ENCODE measurements at regions not wholly inside any gene's neighbourhood (a gene's known extent, or its start where the extent isn't known, plus 50 kb on each side); places are given as distances from the start of the nearest gene placed in this dataset.

GRCh38 chr1:112061056-112061455 lies 71.6 kb upstream of the KCND3 start (continued):
- no peak for TF ChIP-seq ZNF280D (tag by site-specific recombination; IDR thresholded peaks at IDR 0.05)
- TF ChIP-seq ZBTB49 (tag by site-specific recombination; IDR thresholded peaks at IDR 0.05; ENCODE audit: low read depth), result no peak
- TF ChIP-seq ZBTB20 (tag by site-specific recombination; IDR thresholded peaks at IDR 0.05), result no peak

GRCh38 chr1:112061901-112062320 lies 72.4 kb upstream of the KCND3 start:
- TF ChIP-seq ZBTB6 (tag by site-specific recombination; IDR thresholded peaks at IDR 0.05) (no peak), ZNF692 (tag by site-specific recombination; IDR thresholded peaks at IDR 0.05) (no peak), ZNF266 (tag by site-specific recombination; IDR thresholded peaks at IDR 0.05; ENCODE audit: low read depth) (no peak), MYNN (tag by site-specific recombination; IDR thresholded peaks at IDR 0.05; ENCODE audit: borderline replicate concordance) (no peak), ZBTB20 (tag by site-specific recombination; IDR thresholded peaks at IDR 0.05) (no peak), PRDM2 (tag by site-specific recombination; IDR thresholded peaks at IDR 0.05; ENCODE audit: borderline replicate concordance) (no peak), SP3 (tag by site-specific recombination; IDR thresholded peaks at IDR 0.05) (no peak), HOXA7 (CRISPR knock-in tag; IDR thresholded peaks at IDR 0.05; ENCODE audit: borderline replicate concordance) (no peak), ZNF600 (tag by site-specific recombination; IDR thresholded peaks at IDR 0.05) (no peak), OSR2 (tag by site-specific recombination; IDR thresholded peaks at IDR 0.05) (no peak), ZBTB11 (tag by site-specific recombination; conservative IDR thresholded peaks at IDR 0.05; ENCODE audit: low read depth) (no peak), KLF9 (tag by site-specific recombination; IDR thresholded peaks at IDR 0.05; ENCODE audit: low read depth) (no peak)
- Histone ChIP-seq H3K36me3 (ENCODE audit: control insufficient read depth in 2 of 2, insufficient read depth in 1 of 2, low read length in 2 of 2) (no peaks in the 10 kb centered on the region), H3K4me3 (ENCODE audit: low read depth, low read length) (no peak overlapping the region), H3K9me3 (ENCODE audit: control insufficient read depth, insufficient read depth, low read depth, low read length) (no peaks in the 10 kb centered on the region), H3K27ac (ENCODE audit: extremely low read depth, low read depth, low read length) (no peak overlapping the region), H3K4me1 (ENCODE audit: control insufficient read depth, insufficient read depth, low read length) (no peaks in the 10 kb centered on the region)
- ChIA-PET CTCF (interaction anchor here (0.7 kb wide), 1 partner anchor 75 kb away, joined by 3 read pairs; no protein-coding TSS in a partner anchor), POLR2A (no interaction called here)

Measured in HEK293 (cell line).